Tibial artery (tissue), 4 donors: ENCODE measurements at regions not wholly inside any gene's neighbourhood (a gene's known extent, or its start where the extent isn't known, plus 50 kb on each side); places are given as distances from the start of the nearest gene placed in this dataset.

Source experiments
- DNase-seq, 2 donors: peaks; one replicate each; pipeline ENCODE4 v3.0.0-alpha.2; 2019
- H3K27ac ChIP-seq, 2 donors: fragments of 200-600 bp; sonication (generic) in 1 of 2; 1 replicate in 1 of 2; 2 replicates in 1 of 2; pipeline ENCODE4 v1.5.1; 2018 to 2019; ENCODE audit warnings: mild to moderate bottlenecking in 1 of 2
- H3K27me3 ChIP-seq, 2 donors: fragments of 200-600 bp; sonication (generic) in 1 of 2; one replicate each; pipeline versions ENCODE4 v1.5.1 to v1.6.0; 2016 to 2019
- H3K36me3 ChIP-seq, 3 donors: fragments of 200-600 bp; sonication (generic) in 2 of 3; one replicate each; pipeline ENCODE4 v1.5.1; 2016 to 2019; ENCODE audit warnings: mild to moderate bottlenecking in 2 of 3
- H3K4me1 ChIP-seq, 4 donors: fragments of 200-600 bp; sonication (generic) in 2 of 4; 1 replicate in 3 of 4; 2 replicates in 1 of 4; pipeline ENCODE4 v1.5.1; 2016 to 2019
- H3K4me3 ChIP-seq, 2 donors: fragments of 200-600 bp; sonication (generic) in 1 of 2; 1 replicate in 1 of 2; 2 replicates in 1 of 2; pipeline ENCODE4 v1.5.1; 2018 to 2019; ENCODE audit warnings: mild to moderate bottlenecking in 2 of 2
- H3K9me3 ChIP-seq, 3 donors: fragments of 200-600 bp; sonication (generic) in 1 of 3; one replicate each; pipeline ENCODE4 v1.5.1; 2016 to 2019
- intact Hi-C: fragments of 100-400 bp; cut with DNase I; formaldehyde crosslinking; loops from one replicate; pipeline ENCODE4 v1.15.0; 2023; ENCODE audit warnings: low total_unique reads
- TF ChIP-seq, protein P1 (sequence below), 2 experiments: fragments of 200-600 bp in 1 of 2; fragments of 450-650 bp in 1 of 2; IDR thresholded peaks; one replicate each; pipeline ENCODE4 v1.5.1; 2017 to 2019; ENCODE audit warnings: antibody characterized with exemption in 2 of 2, mild to moderate bottlenecking in 1 of 2, moderate library complexity in 1 of 2

DNA sequence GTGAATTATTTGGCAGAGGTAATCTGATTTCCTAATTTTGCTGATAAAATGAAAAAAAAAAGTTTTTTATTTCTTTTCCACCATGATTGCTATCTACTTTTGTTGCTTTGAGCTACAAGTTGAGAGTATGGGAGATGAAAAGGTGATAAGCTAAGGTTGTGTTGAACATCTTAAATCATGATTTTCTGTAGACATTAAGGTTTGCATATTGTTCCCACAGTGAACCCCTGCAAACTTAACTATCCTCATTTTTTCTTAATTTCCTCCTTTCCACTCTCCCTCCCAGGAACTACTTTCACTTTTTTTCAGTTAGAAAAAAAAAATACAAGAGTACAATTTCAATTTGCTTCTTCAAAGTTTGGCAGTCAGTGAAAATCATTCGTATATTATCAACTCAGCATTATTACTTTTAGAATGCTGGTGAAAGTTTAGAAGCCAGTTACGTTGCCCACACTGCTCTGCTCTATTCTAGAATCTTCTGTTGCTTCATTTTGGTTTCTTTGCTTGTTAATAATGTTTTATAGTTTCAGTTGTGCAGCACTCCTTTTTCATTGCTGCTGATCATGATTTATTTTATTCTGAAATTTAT lies 673.8 kb upstream of the CITED2 start:
- H3K36me3 ChIP-seq = no peaks in the 10 kb centered on the region
- no peak for DNase-seq
- H3K4me1 ChIP-seq = peaks cover 0 to 18% (median 0%) of the 10 kb centered on the region in 4 donors
- TF ChIP-seq, protein P1, sequence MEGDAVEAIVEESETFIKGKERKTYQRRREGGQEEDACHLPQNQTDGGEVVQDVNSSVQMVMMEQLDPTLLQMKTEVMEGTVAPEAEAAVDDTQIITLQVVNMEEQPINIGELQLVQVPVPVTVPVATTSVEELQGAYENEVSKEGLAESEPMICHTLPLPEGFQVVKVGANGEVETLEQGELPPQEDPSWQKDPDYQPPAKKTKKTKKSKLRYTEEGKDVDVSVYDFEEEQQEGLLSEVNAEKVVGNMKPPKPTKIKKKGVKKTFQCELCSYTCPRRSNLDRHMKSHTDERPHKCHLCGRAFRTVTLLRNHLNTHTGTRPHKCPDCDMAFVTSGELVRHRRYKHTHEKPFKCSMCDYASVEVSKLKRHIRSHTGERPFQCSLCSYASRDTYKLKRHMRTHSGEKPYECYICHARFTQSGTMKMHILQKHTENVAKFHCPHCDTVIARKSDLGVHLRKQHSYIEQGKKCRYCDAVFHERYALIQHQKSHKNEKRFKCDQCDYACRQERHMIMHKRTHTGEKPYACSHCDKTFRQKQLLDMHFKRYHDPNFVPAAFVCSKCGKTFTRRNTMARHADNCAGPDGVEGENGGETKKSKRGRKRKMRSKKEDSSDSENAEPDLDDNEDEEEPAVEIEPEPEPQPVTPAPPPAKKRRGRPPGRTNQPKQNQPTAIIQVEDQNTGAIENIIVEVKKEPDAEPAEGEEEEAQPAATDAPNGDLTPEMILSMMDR (IDR thresholded peaks at IDR 0.05) = no peak
- no peaks in the 10 kb centered on the region for H3K27me3 ChIP-seq
- no peaks in the 10 kb centered on the region for H3K9me3 ChIP-seq
- no peak overlapping the region for H3K4me3 ChIP-seq
- H3K27ac ChIP-seq = no peak overlapping the region
- intact Hi-C loops = no loop called here

DNA sequence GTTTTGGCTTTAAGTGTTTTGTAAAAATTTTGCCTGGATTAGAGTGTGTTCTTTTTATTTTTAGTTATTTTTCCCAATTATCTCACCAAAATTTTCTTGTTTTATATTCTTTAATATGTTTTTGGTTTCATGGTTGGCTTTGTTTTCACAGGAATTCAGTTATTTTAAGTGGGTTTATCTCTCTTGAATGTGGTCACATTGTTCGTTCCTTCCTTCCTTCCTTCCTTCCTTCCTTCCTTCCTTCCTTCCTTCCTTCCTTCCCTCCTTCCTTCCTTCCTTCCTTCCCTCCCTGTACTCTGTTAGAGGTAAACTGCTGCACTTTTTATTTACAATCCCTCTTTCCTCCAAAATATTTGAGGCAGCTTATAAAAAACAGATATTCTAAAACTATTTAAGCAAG lies 672.9 kb upstream of the CITED2 start:
- intact Hi-C loops = no loop called here
- DNase-seq = no peak
- Histone ChIP-seq H3K36me3 (no peaks in the 10 kb centered on the region), H3K27ac (no peak overlapping the region), H3K9me3 (no peaks in the 10 kb centered on the region), H3K4me1 (peaks cover 0 to 13% (median 0%) of the 10 kb centered on the region in 4 donors), H3K27me3 (no peaks in the 10 kb centered on the region), H3K4me3 (no peak overlapping the region)
- TF ChIP-seq, protein P1 (IDR thresholded peaks at IDR 0.05) = no peak

DNA sequence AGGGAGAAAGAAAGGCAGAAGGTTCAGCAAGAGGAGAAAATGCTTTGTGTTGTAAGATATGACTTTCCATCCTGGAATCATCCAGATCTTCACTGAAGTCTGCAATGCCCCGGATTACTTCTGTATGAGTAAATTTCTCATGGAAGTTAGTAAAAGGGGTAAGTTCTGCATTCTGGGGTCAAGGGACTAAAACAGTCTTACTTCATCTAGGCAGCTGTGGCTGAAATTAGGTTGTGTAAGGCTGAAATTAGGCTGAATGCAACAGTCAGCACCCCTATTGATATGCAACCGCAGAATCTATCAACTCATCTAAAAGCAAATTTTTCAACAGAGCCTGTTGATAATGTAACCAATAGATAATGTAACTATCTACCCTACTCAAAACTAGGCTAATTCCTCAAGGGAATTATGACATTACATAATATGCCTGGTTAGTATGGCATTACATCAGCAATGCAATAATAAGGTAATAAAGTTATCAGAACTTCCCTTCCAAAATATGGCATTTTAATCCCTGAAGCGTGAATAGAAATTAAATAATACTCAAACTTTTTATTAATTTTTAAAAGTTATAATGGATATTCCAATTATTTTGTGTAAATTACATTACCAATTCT lies 671.7 kb upstream of the CITED2 start:
- Histone ChIP-seq H3K27ac (no peak overlapping the region), H3K27me3 (no peaks in the 10 kb centered on the region), H3K36me3 (no peaks in the 10 kb centered on the region), H3K4me3 (no peak overlapping the region), H3K9me3 (no peaks in the 10 kb centered on the region), H3K4me1 (peaks cover 0 to under 1% (median under 1%) of the 10 kb centered on the region in 4 donors)
- intact Hi-C loops = no loop called here
- TF ChIP-seq, protein P1 (IDR thresholded peaks at IDR 0.05) = no peak
- no peak for DNase-seq

DNA sequence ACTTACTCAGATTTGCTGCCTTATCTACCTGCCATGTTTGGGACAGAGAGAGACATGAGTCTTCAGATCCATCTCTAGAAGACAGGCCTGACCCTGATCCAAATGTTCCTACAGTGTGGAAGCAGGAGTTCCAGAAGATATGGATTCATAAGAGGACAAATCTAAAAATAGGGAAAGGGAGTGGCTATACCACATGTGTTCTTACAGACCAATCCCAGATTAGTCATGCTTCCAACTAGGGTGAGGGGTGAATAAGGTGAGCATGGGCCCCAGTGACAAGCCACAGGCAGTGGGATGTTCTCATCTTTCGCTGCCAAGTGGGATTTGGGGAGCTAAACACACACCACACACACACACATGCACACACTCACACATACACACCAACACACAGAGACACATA lies 670.7 kb upstream of the CITED2 start:
- Histone ChIP-seq H3K36me3 (no peaks in the 10 kb centered on the region), H3K4me1 (peaks cover 0 to 6% (median 2%) of the 10 kb centered on the region in 4 donors), H3K27ac (no peak overlapping the region), H3K27me3 (no peaks in the 10 kb centered on the region), H3K9me3 (no peaks in the 10 kb centered on the region), H3K4me3 (no peak overlapping the region)
- intact Hi-C loops = no loop called here
- DNase-seq = no peak
- TF ChIP-seq, protein P1 (IDR thresholded peaks at IDR 0.05) = no peak

DNA sequence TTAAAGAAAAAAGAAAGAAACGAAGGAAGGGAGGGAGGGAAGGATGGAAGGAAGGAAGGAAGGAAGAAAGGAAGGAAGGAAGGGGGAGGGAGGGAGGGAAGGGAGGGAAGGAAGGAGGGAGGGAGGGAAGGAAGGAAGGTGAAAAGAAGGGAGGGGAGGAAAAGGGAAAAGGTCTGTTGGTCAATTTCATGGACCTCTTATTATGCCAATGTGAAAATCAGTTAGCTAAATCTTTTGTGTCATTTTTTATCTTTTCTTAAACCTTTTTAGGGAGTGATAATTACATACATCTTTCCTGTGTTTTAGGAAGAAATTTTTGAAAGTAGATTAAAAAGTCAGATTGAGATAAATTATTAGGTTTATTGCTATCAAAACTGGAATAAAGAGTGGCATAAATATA lies 670.2 kb upstream of the CITED2 start:
- intact Hi-C loops = no loop called here
- H3K27ac ChIP-seq = no peak overlapping the region
- no peak for DNase-seq
- no peaks in the 10 kb centered on the region for H3K27me3 ChIP-seq
- TF ChIP-seq, protein P1 (IDR thresholded peaks at IDR 0.05) = no peak
- H3K4me1 ChIP-seq = peaks cover 0 to 8% (median 3%) of the 10 kb centered on the region in 4 donors
- H3K4me3 ChIP-seq = no peak overlapping the region
- H3K36me3 ChIP-seq = no peaks in the 10 kb centered on the region
- no peaks in the 10 kb centered on the region for H3K9me3 ChIP-seq
